ENCODE measurements at regions not wholly inside any gene's neighbourhood (a gene's known extent, or its start where the extent isn't known, plus 50 kb on each side); places are given as distances from the start of the nearest gene placed in this dataset.

- DNase-seq, result no peak
Observed at GRCh38 chr10:123537188-123537961, 128.8 kb upstream of the GPR26 start.

GRCh38 chr10:123538401-123539320, 127.5 kb upstream of the GPR26 start:
- no peak for DNase-seq

GRCh38 chr10:123544986-123545385, 121.2 kb upstream of the GPR26 start:
- DNase-seq, result no peak

DNA sequence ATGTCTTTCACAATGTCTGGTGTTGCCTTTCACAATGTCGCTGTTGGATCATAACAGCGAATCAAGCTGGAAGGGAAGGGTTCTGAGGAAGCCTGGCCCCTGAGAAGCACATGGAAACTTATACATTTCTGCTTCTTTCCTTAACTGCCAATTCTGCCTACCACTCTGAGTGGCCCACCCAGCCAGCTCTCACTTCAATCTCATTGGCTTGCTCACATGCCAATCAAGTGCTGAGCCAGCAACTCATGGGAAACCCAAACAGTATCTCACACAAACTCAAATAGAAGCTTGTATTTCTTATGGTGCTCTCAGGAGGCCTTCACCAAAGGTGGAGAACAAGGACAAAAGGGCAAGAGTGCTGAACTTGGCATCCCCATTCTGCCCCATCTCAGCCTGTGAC, 117.4 kb upstream of the GPR26 start:
- DNase-seq, result no peak

- DNase-seq, result no peak
Observed at GRCh38 chr10:123549761-123550454, 116.2 kb upstream of the GPR26 start.

GRCh38 chr10:123550675-123551096, 115.5 kb upstream of the GPR26 start:
- no peak for DNase-seq

DNA sequence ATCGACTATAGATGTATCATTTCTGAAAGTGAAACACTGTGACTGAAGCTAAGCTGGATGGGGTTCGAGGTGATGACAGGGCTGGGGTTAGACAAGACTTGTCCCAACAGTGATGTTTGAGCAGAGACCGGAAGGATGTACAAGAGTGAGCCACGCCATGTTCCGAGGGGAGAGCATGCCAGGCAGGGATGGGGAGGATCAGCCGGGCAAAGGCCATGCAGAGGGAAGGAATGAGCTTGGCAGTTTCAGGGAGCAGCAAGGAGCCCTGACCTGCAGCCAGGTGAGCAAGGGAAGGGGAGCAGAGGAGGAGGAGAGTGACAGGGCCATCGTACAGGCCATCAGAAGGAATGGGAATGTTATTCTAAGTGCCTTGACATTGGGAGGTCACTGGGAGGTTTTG, 114.9 kb upstream of the GPR26 start:
- no peak for DNase-seq

DNA sequence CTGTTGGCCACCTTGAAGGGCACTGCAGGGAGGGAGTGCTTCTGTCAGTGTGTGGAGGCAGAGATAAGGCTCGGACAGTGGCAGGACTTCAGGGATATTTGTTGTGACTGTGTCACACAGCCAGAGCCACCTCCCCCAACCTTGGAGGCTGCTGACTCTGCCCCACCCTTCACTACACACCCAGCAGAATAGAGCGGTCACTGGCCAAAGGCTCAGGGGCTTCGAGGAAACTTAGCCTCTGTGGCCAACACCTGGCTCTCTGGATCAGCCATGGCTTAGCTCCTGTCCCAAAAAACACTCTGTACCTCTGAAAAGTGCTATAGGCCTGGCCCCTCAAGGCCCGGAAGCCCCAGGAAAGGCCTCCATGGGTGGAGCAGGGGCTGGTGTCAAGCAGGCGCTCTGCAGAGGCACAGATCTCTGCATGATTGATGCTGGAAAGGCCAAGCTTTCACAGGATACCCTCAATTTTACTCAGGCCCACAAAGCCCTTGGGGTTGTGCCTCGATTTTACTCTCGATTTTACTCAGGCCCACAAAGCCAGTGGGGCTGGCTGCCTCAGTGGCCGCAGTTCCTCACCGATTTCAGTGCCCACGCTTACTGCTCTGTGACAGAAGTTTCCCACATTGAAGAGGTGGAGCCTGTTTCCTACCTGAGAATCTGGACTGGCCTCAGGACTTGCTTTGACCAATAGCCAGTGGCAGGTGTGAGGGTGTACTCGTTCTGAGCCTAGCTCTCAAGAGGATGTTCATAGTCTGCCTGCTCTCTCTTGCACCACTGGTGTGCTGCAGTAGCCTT, 113.2 kb upstream of the GPR26 start:
- no peak for DNase-seq

DNA sequence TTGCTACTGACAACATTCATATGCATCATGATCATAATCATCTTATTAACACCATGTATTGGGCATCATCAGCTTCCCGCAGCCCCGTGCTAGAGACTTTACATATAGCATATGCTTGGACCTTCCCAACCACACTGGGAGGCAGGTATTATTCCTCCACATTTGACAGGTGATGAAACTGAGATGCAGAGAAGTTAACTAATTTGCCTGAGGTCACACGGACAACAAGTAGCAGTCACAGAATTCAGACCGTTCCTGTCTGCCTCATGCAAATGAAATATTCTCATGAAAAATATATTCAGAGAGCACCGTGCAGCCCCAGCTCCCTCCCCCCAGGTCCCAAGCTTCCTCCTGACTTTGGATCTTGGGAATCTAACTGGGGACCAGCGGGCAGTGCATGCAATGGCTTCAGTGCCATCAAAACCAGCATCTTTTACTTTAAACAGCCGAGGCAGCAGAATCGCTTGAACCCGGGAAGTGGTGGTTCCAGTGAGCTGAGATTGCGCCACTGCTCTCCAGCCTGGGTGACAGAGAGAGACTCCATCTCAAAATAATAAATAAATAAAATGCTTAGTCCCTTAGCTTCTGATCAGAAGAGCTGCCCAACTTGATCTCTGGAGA, 112.2 kb upstream of the GPR26 start:
- DNase-seq, result no peak

- no peak for DNase-seq
Observed at GRCh38 chr10:123554656-123555055, 111.5 kb upstream of the GPR26 start.

DNA sequence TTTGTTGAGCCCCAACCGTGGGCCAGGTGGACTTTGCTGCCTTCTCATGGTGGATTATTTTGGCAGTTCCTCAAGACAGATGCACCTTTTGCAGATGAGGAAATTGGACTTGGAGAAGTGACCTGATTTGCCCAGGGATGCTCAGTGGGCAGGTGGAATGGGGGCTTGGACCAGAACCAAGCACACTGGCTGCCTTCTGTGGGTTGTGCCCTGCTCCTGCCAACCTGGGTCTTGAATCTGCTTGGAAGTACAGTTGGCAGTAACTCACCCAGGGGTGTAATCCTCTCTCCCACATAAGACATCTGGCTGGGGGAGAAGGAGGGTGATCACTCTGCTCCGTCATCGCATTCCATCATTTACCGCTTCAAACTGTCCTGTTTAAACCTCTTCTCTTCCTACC, 110.5 kb upstream of the GPR26 start:
- no peak for DNase-seq

DNA sequence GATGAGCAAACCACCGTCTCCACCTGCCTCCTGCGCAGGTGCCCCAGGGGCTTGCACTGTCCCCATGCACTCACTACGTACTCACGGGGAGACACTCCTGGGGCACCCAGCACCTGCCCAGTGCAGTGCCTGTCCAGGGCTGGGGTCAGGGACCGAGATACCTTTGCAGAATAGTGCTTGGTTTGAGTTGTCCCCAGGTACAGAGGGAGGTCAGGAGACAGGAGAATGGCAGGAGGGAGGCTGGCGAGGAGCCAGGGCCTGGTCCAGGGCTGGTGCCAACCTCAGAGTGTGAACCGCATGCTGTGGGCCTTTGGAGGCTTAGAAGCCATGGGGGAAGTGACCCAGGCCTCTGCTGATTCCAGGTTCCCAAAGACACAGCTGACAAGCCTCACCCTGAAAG, 110.1 kb upstream of the GPR26 start:
- DNase-seq, result no peak

DNA sequence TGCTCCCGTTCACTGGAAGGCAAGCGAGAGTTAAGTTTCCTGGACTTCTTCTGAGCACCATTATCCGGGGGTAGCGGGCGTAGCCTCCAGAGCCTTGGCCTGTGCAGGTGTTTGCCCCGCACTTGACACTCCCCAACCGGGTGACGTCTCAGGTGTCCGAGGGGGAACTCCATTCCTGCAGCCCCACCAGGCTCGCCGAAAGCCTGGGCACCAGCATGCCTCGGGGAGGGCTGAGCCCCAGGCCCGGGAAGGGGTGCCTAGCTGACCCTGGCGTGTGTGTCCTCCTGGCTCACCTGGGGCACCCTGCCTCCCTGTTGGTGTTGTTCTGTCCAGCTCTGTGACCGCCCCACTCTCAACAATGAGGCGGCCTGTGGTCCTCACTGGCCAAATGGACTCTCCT, 109.4 kb upstream of the GPR26 start:
- no peak for DNase-seq

- DNase-seq, result no peak
Observed at GRCh38 chr10:123557366-123558108, 108.6 kb upstream of the GPR26 start.

- no peak for DNase-seq
Observed at GRCh38 chr10:123558651-123559050, 107.5 kb upstream of the GPR26 start.

DNA sequence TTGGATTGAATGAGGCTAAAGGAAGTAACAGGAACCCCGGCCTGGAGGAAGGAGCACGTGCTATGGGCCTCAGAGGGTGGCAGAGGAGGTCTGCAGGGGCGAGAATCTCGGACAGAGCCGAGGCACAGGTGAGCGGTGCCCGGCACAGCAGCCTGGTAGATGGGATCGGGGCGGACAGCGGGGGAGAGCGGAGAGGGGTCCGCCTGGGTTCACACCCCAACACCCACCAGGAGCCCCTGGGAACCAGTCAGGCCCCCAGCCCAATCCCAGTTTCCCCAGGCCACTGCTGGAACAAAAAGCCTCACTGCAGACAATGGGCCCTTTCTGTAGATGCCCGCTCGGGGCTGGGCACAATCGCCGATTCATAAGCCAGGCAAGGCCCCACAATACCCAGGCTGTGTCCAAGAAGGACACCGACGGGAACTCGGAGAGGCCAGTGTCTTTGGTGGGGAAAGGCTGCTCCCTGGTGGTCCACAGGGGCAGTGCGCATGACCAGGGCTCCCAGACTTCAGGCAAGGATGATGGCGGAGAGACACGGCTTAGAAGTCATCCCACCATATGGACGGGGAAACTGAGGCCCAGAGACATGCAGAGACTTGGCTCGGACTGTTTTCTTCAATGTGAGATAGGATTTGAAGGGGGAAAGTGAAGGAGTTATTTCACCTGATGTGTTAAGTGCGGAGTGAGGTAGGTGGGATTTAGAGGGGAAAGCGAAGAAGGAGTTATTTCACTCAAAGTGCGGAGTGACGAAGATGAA, 106.9 kb upstream of the GPR26 start:
- peak in 1 of 2 experiments; percentile 29 for DNase-seq

GRCh38 chr10:123559823-123560092, 106.4 kb upstream of the GPR26 start:
- DNase-seq, result no peak

- no peak for DNase-seq
Observed at GRCh38 chr10:123560301-123561140, 105.6 kb upstream of the GPR26 start.

- DNase-seq, result no peak
Observed at GRCh38 chr10:123561141-123561440, 105.1 kb upstream of the GPR26 start.

- no peak for DNase-seq
Observed at GRCh38 chr10:123562387-123562786, 103.8 kb upstream of the GPR26 start.

Measured in NCI-H524 (cell line).